Smooth muscle cell (in vitro differentiated cells): ENCODE measurements at regions not wholly inside any gene's neighbourhood (a gene's known extent, or its start where the extent isn't known, plus 50 kb on each side); places are given as distances from the start of the nearest gene placed in this dataset.

Experiments
- DNase-seq: peaks from one replicate; lab custom pipeline; 2025; ENCODE audit not compliant: unreplicated experiment; lab: John Stamatoyannopoulos, UW
- H2AFZ ChIP-seq: fragments of 200-600 bp; sonication (generic); 2 replicates; pipeline ENCODE4 v1.6.0; 2016; ENCODE audit warnings: antibody characterized with exemption, low read depth, mild to moderate bottlenecking
- H3F3A ChIP-seq: fragments of 200-600 bp; sonication (generic); 2 replicates; pipeline ENCODE4 v1.6.0; 2017; ENCODE audit warnings: antibody characterized with exemption, low read depth
- H3K27ac ChIP-seq: fragments of 200-600 bp; sonication (generic); 2 replicates; pipeline ENCODE4 v1.5.1; 2016; ENCODE audit warnings: low read depth, mild to moderate bottlenecking
- H3K27me3 ChIP-seq: fragments of 200-600 bp; sonication (generic); 2 replicates; pipeline ENCODE4 v1.6.1; 2016; ENCODE audit warnings: low read depth, mild to moderate bottlenecking
- H3K36me3 ChIP-seq: fragments of 200-600 bp; sonication (generic); 2 replicates; pipeline ENCODE4 v1.5.1; 2016; ENCODE audit warnings: low read depth
- H3K4me1 ChIP-seq: fragments of 200-600 bp; sonication (generic); 2 replicates; pipeline ENCODE4 v1.5.1; 2016; ENCODE audit warnings: low read depth
- H3K4me2 ChIP-seq: fragments of 200-600 bp; sonication (generic); 2 replicates; pipeline ENCODE4 v1.6.0; 2016; ENCODE audit warnings: mild to moderate bottlenecking
- H3K4me3 ChIP-seq: fragments of 200-600 bp; sonication (generic); 2 replicates; pipeline ENCODE4 v1.5.1; 2016; ENCODE audit warnings: mild to moderate bottlenecking
- H3K79me2 ChIP-seq: fragments of 200-600 bp; sonication (generic); 2 replicates; pipeline ENCODE4 v1.6.0; 2016; ENCODE audit warnings: low read depth, mild to moderate bottlenecking
- H3K9ac ChIP-seq: fragments of 200-600 bp; sonication (generic); 2 replicates; pipeline ENCODE4 v1.6.0; 2016; ENCODE audit warnings: low read depth
- H3K9me3 ChIP-seq: fragments of 200-600 bp; sonication (generic); replicated peaks from 2 replicates; pipeline ENCODE4 v1.5.1; 2016; ENCODE audit warnings: low read depth
- H4K20me1 ChIP-seq: fragments of 200-600 bp; sonication (generic); 2 replicates; pipeline ENCODE4 v1.6.0; 2016; ENCODE audit warnings: low read depth
- WGBS: methylation state at CpG from one replicate; pipeline ENCODE4 v1.1.7; 2016; ENCODE audit warnings: low lambda C conversion rate; 5-methylcytosine and 5-hydroxymethylcytosine counted together
- TF ChIP-seq, protein P1 (sequence below): fragments of 200-600 bp; sonication (generic); IDR thresholded peaks from 2 replicates; pipeline ENCODE4 v1.5.1; 2017; ENCODE audit warnings: borderline replicate concordance, mild to moderate bottlenecking, antibody characterized with exemption; ENCODE audit not compliant: insufficient read depth, poor library complexity, severe bottlenecking

DNA sequence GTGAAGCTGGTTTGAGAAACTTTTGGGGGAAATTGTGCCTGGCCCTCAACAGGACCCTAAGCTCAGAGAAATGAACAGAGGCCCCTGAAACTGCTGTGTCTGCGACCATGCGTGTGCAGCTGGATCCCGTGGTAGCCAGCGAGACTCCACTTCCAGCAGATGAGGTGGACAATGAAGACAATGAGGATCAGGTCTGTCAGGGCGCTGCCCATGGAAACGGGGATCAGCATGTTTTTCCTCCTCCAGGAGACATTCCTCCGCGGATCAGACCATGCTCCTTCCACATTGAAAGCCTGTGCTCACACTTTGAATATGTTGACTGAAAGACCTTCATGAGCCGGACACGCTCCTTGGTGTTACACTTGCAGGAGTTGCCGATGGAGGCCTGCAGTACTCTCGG lies 1439.8 kb upstream of the ALCAM start:
- Histone ChIP-seq H3K79me2 (no peaks in the 10 kb centered on the region), H3K4me2 (no peak overlapping the region), H3K36me3 (no peaks in the 10 kb centered on the region), H3K27ac (no peak overlapping the region), H3K27me3 (no peaks in the 10 kb centered on the region), H3F3A (no peaks in the 10 kb centered on the region), H3K9ac (no peak overlapping the region), H3K4me1 (no peaks in the 10 kb centered on the region), H3K4me3 (no peak overlapping the region), H2AFZ (no peak overlapping the region), H3K9me3 (no peaks in the 10 kb centered on the region), H4K20me1 (no peaks in the 10 kb centered on the region)
- TF ChIP-seq, protein P1, sequence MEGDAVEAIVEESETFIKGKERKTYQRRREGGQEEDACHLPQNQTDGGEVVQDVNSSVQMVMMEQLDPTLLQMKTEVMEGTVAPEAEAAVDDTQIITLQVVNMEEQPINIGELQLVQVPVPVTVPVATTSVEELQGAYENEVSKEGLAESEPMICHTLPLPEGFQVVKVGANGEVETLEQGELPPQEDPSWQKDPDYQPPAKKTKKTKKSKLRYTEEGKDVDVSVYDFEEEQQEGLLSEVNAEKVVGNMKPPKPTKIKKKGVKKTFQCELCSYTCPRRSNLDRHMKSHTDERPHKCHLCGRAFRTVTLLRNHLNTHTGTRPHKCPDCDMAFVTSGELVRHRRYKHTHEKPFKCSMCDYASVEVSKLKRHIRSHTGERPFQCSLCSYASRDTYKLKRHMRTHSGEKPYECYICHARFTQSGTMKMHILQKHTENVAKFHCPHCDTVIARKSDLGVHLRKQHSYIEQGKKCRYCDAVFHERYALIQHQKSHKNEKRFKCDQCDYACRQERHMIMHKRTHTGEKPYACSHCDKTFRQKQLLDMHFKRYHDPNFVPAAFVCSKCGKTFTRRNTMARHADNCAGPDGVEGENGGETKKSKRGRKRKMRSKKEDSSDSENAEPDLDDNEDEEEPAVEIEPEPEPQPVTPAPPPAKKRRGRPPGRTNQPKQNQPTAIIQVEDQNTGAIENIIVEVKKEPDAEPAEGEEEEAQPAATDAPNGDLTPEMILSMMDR = no peak
- DNase-seq = no peak
- WGBS = 95% methylated on average over 12 of the region's 12 CpGs

DNA sequence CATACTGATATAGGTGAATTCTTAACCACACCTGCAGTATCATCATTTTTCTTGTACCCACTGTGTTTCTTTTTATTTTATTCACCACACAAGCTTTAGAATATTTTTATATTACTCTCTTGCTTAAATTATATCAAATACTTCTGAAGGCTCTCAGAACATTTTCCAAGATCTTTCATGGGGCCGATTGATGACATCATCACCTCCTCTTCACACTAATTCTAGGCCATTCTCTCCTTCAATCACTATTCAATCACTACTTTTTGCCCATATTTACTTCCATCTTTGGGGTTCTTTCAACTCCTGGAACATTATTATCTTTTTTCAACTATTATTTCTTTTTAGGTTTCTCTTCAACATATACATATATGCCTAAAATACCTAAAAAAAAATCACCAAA lies 1438.8 kb upstream of the ALCAM start:
- Histone ChIP-seq H2AFZ (no peak overlapping the region), H3F3A (no peaks in the 10 kb centered on the region), H4K20me1 (no peaks in the 10 kb centered on the region), H3K36me3 (no peaks in the 10 kb centered on the region), H3K9ac (no peak overlapping the region), H3K4me3 (no peak overlapping the region), H3K27ac (no peak overlapping the region), H3K4me1 (no peaks in the 10 kb centered on the region), H3K27me3 (no peaks in the 10 kb centered on the region), H3K4me2 (no peak overlapping the region), H3K79me2 (no peaks in the 10 kb centered on the region), H3K9me3 (no peaks in the 10 kb centered on the region)
- 94% methylated on average over 1 of the region's 1 CpG for WGBS
- DNase-seq = no peak
- TF ChIP-seq, protein P1 = no peak

DNA sequence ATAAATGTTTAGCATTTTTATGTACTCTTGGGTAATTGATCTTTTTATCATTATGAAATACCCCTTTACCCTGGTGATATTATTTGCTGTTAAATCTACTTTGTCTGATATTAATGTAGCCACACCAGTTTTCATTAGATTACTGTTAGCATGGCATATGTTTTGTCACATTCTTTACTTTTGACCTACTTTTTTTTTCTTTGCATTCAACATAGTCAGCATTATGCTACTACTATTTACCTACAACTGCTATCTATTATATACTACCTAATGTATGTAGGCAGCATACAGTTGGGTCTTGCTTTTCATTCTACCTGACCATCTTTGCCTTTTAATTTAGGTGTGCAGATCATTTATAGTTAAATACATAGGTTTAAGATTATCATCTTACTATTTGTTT lies 1429.6 kb upstream of the ALCAM start:
- Histone ChIP-seq H3K9ac (no peak overlapping the region), H4K20me1 (no peaks in the 10 kb centered on the region), H3K4me3 (no peak overlapping the region), H3K4me1 (no peaks in the 10 kb centered on the region), H3F3A (no peaks in the 10 kb centered on the region), H3K4me2 (no peak overlapping the region), H3K79me2 (no peaks in the 10 kb centered on the region), H3K36me3 (no peaks in the 10 kb centered on the region), H3K27ac (no peak overlapping the region), H2AFZ (no peak overlapping the region), H3K27me3 (peaks cover 4% of the 10 kb centered on the region), H3K9me3 (no peaks in the 10 kb centered on the region)
- no peak for DNase-seq
- TF ChIP-seq, protein P1 = no peak

DNA sequence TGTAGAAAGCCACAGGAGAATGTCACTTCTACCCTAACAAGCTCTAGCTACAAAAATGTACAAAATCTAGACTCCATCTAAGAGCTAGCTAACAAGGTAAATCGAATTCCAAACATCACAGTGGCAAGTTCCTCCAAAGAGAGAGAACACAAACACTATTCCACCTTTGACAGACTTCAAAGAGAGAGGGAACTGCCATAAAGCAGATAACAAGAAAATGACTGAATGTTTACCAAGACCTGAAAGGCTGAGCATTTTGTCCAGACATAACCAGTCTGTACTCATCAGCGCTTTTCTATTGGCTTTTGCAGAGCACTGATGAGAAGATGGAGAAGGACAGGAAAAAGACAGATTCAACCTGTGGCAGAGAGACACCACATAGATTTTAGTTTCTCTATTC lies 1419.6 kb upstream of the ALCAM start:
- no peaks in the 10 kb centered on the region for H3K27me3 ChIP-seq
- H3K4me1 ChIP-seq = no peaks in the 10 kb centered on the region
- H3K9me3 ChIP-seq = no peaks in the 10 kb centered on the region
- H4K20me1 ChIP-seq = no peaks in the 10 kb centered on the region
- H3F3A ChIP-seq = no peaks in the 10 kb centered on the region
- H3K79me2 ChIP-seq = no peaks in the 10 kb centered on the region
- WGBS = 74% methylated on average over 2 of the region's 2 CpGs
- TF ChIP-seq, protein P1 = no peak
- H2AFZ ChIP-seq = no peak overlapping the region
- H3K4me3 ChIP-seq = no peak overlapping the region
- H3K36me3 ChIP-seq = no peaks in the 10 kb centered on the region
- no peak for DNase-seq
- no peak overlapping the region for H3K27ac ChIP-seq
- no peak overlapping the region for H3K4me2 ChIP-seq
- H3K9ac ChIP-seq = no peak overlapping the region
